ENCODE measurements at regions not wholly inside any gene's neighbourhood (a gene's known extent, or its start where the extent isn't known, plus 50 kb on each side); places are given as distances from the start of the nearest gene placed in this dataset.

DNA sequence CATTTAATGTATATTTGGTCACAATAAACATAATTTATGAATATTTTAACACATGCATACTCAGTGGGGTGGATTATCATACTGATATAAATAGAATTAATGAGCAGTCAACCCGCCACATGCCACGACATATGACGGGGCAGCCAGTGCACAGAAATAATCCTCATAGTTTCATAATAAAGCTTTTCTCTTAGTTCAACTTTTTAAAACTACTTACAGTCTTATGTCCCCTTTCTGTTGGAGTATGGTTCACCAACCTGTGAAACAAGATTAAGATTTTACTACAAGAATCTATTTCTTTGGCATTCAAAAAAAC, 75.6 kb upstream of the ETAA1 start:
- no peak overlapping the region for H3K4ac ChIP-seq (ENCODE audit: low read depth in 1 of 2, low read length in 2 of 2)
- H2BK120ac ChIP-seq (ENCODE audit: low read depth, low read length) = no peak overlapping the region
- no peak overlapping the region for H4K8ac ChIP-seq (ENCODE audit: low read length)
- H3K14ac ChIP-seq (ENCODE audit: low read length in 2 of 2) = no peak overlapping the region
- no peak overlapping the region for H3K18ac ChIP-seq (ENCODE audit: low read depth in 1 of 2, low read length in 2 of 2)
- H3K9ac ChIP-seq (ENCODE audit: low read length) = no peak overlapping the region
- no peak overlapping the region for H2BK5ac ChIP-seq (ENCODE audit: low read depth, low read length, poor library complexity, severe bottlenecking)
- 100% methylated on average over 3 of the region's 3 CpGs for WGBS
- no peak overlapping the region for H2BK12ac ChIP-seq (ENCODE audit: low read length in 2 of 2)
- no peak overlapping the region for H4K91ac ChIP-seq (ENCODE audit: low read length)
- no peak overlapping the region for H2AK5ac ChIP-seq (ENCODE audit: low read length, severe bottlenecking)
- no peak overlapping the region for H3K23ac ChIP-seq (ENCODE audit: low read length in 2 of 2)
- no peak overlapping the region for H2AFZ ChIP-seq (ENCODE audit: low read depth, low read length)
- no peaks in the 10 kb centered on the region for H3K36me3 ChIP-seq (ENCODE audit: control insufficient read depth in 1 of 2, insufficient read depth in 2 of 2, low read depth in 1 of 2, low read length in 2 of 2)
- H3K9me3 ChIP-seq (ENCODE audit: control insufficient read depth, low read length) = no peaks in the 10 kb centered on the region
- H3K27ac ChIP-seq (ENCODE audit: low read length, poor library complexity, severe bottlenecking) = no peak overlapping the region
- H3K27me3 ChIP-seq (ENCODE audit: control insufficient read depth in 1 of 2, insufficient read depth in 1 of 2, low read length in 2 of 2) = no peaks in the 10 kb centered on the region
- no peak overlapping the region for H3K4me3 ChIP-seq (ENCODE audit: insufficient read depth in 1 of 2, low read depth in 1 of 2, low read length in 2 of 2)
- H2BK15ac ChIP-seq (ENCODE audit: low read depth, poor library complexity, severe bottlenecking) = no peak overlapping the region
- H3K4me2 ChIP-seq (ENCODE audit: low read length, poor library complexity, severe bottlenecking) = no peak overlapping the region
- H3K79me1 ChIP-seq (replicated peaks; ENCODE audit: low read length, poor library complexity, severe bottlenecking) = no peaks in the 10 kb centered on the region
- H3K4me1 ChIP-seq (ENCODE audit: control insufficient read depth, insufficient read depth, low read depth, low read length) = peaks cover 2% of the 10 kb centered on the region
- no peak for DNase-seq

GRCh38 chr2:67322353-67323001, 74.7 kb upstream of the ETAA1 start:
- no peak overlapping the region for H3K4me2 ChIP-seq (ENCODE audit: low read length, poor library complexity, severe bottlenecking)
- no peaks in the 10 kb centered on the region for H3K79me1 ChIP-seq (replicated peaks; ENCODE audit: low read length, poor library complexity, severe bottlenecking)
- H4K8ac ChIP-seq (ENCODE audit: low read length) = peak overlapping the region; percentile 84
- H3K27me3 ChIP-seq (ENCODE audit: control insufficient read depth in 1 of 2, insufficient read depth in 1 of 2, low read length in 2 of 2) = no peaks in the 10 kb centered on the region
- no peak overlapping the region for H2BK120ac ChIP-seq (ENCODE audit: low read depth, low read length)
- no peak overlapping the region for H3K9ac ChIP-seq (ENCODE audit: low read length)
- 86% methylated on average over 3 of the region's 3 CpGs for WGBS
- no peak overlapping the region for H3K4ac ChIP-seq (ENCODE audit: low read depth in 1 of 2, low read length in 2 of 2)
- peaks cover 2% of the 10 kb centered on the region for H3K4me1 ChIP-seq (ENCODE audit: control insufficient read depth, insufficient read depth, low read depth, low read length)
- peak overlapping the region; percentile 46 for H4K91ac ChIP-seq (ENCODE audit: low read length)
- H3K18ac ChIP-seq (ENCODE audit: low read depth in 1 of 2, low read length in 2 of 2) = no peak overlapping the region
- no peak overlapping the region for H2AFZ ChIP-seq (ENCODE audit: low read depth, low read length)
- H3K9me3 ChIP-seq (ENCODE audit: control insufficient read depth, low read length) = no peaks in the 10 kb centered on the region
- peak; percentile 52 for DNase-seq
- no peak overlapping the region for H3K27ac ChIP-seq (ENCODE audit: low read length, poor library complexity, severe bottlenecking)
- no peak overlapping the region for H2AK5ac ChIP-seq (ENCODE audit: low read length, severe bottlenecking)
- no peak overlapping the region for H2BK5ac ChIP-seq (ENCODE audit: low read depth, low read length, poor library complexity, severe bottlenecking)
- peak overlapping the region in 1 of 2 experiments; percentile 76 for H2BK12ac ChIP-seq (ENCODE audit: low read length in 2 of 2)
- H3K36me3 ChIP-seq (ENCODE audit: control insufficient read depth in 1 of 2, insufficient read depth in 2 of 2, low read depth in 1 of 2, low read length in 2 of 2) = no peaks in the 10 kb centered on the region
- no peak overlapping the region for H3K14ac ChIP-seq (ENCODE audit: low read length in 2 of 2)
- no peak overlapping the region for H3K4me3 ChIP-seq (ENCODE audit: insufficient read depth in 1 of 2, low read depth in 1 of 2, low read length in 2 of 2)
- H3K23ac ChIP-seq (ENCODE audit: low read length in 2 of 2) = no peak overlapping the region
- no peak overlapping the region for H2BK15ac ChIP-seq (ENCODE audit: low read depth, poor library complexity, severe bottlenecking)

DNA sequence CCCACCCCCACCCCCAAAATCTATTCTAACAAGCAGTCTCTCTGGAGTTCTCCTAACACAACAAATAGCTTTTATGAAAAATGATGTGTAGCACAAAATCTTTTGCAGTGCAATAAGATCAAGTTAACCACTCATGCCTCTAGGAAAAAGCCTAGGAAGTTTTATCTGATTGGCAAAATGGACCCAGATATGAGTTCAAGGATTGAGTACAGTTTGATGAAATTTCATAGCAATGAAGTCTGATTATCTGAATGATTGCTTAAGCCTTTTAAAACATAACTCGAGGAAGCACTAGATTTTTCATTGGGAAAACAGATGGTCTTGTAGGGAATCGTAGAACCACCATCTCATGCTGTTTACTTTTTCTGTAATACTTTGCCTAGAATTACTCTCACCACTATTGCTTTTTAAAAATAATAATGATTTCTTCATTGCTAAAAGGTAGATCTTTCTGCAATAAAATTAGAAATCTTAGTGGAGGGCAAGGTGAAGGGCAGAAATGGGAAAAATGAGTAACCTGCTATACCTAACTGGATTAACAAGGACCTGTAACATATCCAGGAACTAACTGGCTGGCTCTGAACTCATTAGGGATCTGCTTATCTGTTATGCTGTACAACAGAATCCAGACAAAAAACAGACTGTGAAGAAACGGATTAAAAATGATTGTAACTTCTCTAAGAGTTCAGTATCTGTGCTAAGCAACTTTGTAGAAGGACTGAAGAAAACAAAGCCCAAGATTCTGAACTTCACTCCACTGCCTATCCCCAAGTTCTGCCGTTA, 73.7 kb upstream of the ETAA1 start:
- Histone ChIP-seq H2BK15ac (ENCODE audit: low read depth, poor library complexity, severe bottlenecking) (no peak overlapping the region), H4K8ac (ENCODE audit: low read length) (no peak overlapping the region), H3K4me1 (ENCODE audit: control insufficient read depth, insufficient read depth, low read depth, low read length) (peaks cover 2% of the 10 kb centered on the region), H2AFZ (ENCODE audit: low read depth, low read length) (no peak overlapping the region), H2BK12ac (ENCODE audit: low read length in 2 of 2) (no peak overlapping the region), H3K14ac (ENCODE audit: low read length in 2 of 2) (no peak overlapping the region), H3K79me1 (replicated peaks; ENCODE audit: low read length, poor library complexity, severe bottlenecking) (no peaks in the 10 kb centered on the region), H3K23ac (ENCODE audit: low read length in 2 of 2) (no peak overlapping the region), H2AK5ac (ENCODE audit: low read length, severe bottlenecking) (no peak overlapping the region), H2BK5ac (ENCODE audit: low read depth, low read length, poor library complexity, severe bottlenecking) (no peak overlapping the region), H3K36me3 (ENCODE audit: control insufficient read depth in 1 of 2, insufficient read depth in 2 of 2, low read depth in 1 of 2, low read length in 2 of 2) (no peaks in the 10 kb centered on the region), H4K91ac (ENCODE audit: low read length) (no peak overlapping the region), H3K4me3 (ENCODE audit: insufficient read depth in 1 of 2, low read depth in 1 of 2, low read length in 2 of 2) (no peak overlapping the region), H3K18ac (ENCODE audit: low read depth in 1 of 2, low read length in 2 of 2) (no peak overlapping the region), H3K9me3 (ENCODE audit: control insufficient read depth, low read length) (no peaks in the 10 kb centered on the region), H3K4ac (ENCODE audit: low read depth in 1 of 2, low read length in 2 of 2) (no peak overlapping the region), H2BK120ac (ENCODE audit: low read depth, low read length) (no peak overlapping the region), H3K27ac (ENCODE audit: low read length, poor library complexity, severe bottlenecking) (no peak overlapping the region), H3K9ac (ENCODE audit: low read length) (no peak overlapping the region), H3K4me2 (ENCODE audit: low read length, poor library complexity, severe bottlenecking) (no peak overlapping the region), H3K27me3 (ENCODE audit: control insufficient read depth in 1 of 2, insufficient read depth in 1 of 2, low read length in 2 of 2) (no peaks in the 10 kb centered on the region)
- no peak for DNase-seq
- WGBS = 75% methylated on average over 2 of the region's 4 CpGs

- no peak overlapping the region for H3K14ac ChIP-seq (ENCODE audit: low read length in 2 of 2)
- no peak overlapping the region for H3K4me2 ChIP-seq (ENCODE audit: low read length, poor library complexity, severe bottlenecking)
- H3K79me1 ChIP-seq (replicated peaks; ENCODE audit: low read length, poor library complexity, severe bottlenecking) = no peaks in the 10 kb centered on the region
- H3K4me3 ChIP-seq (ENCODE audit: insufficient read depth in 1 of 2, low read depth in 1 of 2, low read length in 2 of 2) = no peak overlapping the region
- H2BK120ac ChIP-seq (ENCODE audit: low read depth, low read length) = no peak overlapping the region
- H3K9ac ChIP-seq (ENCODE audit: low read length) = no peak overlapping the region
- no peak overlapping the region for H3K4ac ChIP-seq (ENCODE audit: low read depth in 1 of 2, low read length in 2 of 2)
- H3K18ac ChIP-seq (ENCODE audit: low read depth in 1 of 2, low read length in 2 of 2) = no peak overlapping the region
- H3K36me3 ChIP-seq (ENCODE audit: control insufficient read depth in 1 of 2, insufficient read depth in 2 of 2, low read depth in 1 of 2, low read length in 2 of 2) = no peaks in the 10 kb centered on the region
- H3K4me1 ChIP-seq (ENCODE audit: control insufficient read depth, insufficient read depth, low read depth, low read length) = peaks cover 2% of the 10 kb centered on the region
- H4K8ac ChIP-seq (ENCODE audit: low read length) = no peak overlapping the region
- H3K9me3 ChIP-seq (ENCODE audit: control insufficient read depth, low read length) = no peaks in the 10 kb centered on the region
- DNase-seq = no peak
- H2BK15ac ChIP-seq (ENCODE audit: low read depth, poor library complexity, severe bottlenecking) = no peak overlapping the region
- H2AFZ ChIP-seq (ENCODE audit: low read depth, low read length) = no peak overlapping the region
- H3K27me3 ChIP-seq (ENCODE audit: control insufficient read depth in 1 of 2, insufficient read depth in 1 of 2, low read length in 2 of 2) = no peaks in the 10 kb centered on the region
- no peak overlapping the region for H2BK5ac ChIP-seq (ENCODE audit: low read depth, low read length, poor library complexity, severe bottlenecking)
- no peak overlapping the region for H3K27ac ChIP-seq (ENCODE audit: low read length, poor library complexity, severe bottlenecking)
- H2BK12ac ChIP-seq (ENCODE audit: low read length in 2 of 2) = no peak overlapping the region
- H3K23ac ChIP-seq (ENCODE audit: low read length in 2 of 2) = no peak overlapping the region
- no peak overlapping the region for H4K91ac ChIP-seq (ENCODE audit: low read length)
- no peak overlapping the region for H2AK5ac ChIP-seq (ENCODE audit: low read length, severe bottlenecking)
Observed at GRCh38 chr2:67329513-67329912, 67.6 kb upstream of the ETAA1 start.

Data from mesenchymal stem cell (in vitro differentiated cells and primary cell).